ENCODE measurements at regions not wholly inside any gene's neighbourhood (a gene's known extent, or its start where the extent isn't known, plus 50 kb on each side); places are given as distances from the start of the nearest gene placed in this dataset.
A peak's percentile ranks its signal among the peaks of the same experiment; 100 is the strongest.
"Not testable (repeated sequence)": the region's sequence is repeated elsewhere in the genome, so short reads cannot be mapped to it uniquely, and the experiment has no call there.

- no peaks in the 10 kb centered on the region for H3K9me3 ChIP-seq
- H3K36me3 ChIP-seq, result no peaks in the 10 kb centered on the region
- H3K27ac ChIP-seq, result no peak overlapping the region
- intact Hi-C loops (cut with DNase I; ENCODE audit: low total_unique reads), result no loop called here
- no peaks in the 10 kb centered on the region for H3K4me1 ChIP-seq
- H3K27me3 ChIP-seq, result no peaks in the 10 kb centered on the region
- H3K4me3 ChIP-seq, result no peak overlapping the region
- TF ChIP-seq POLR2A (IDR thresholded peaks at IDR 0.05), result no peak
- TF ChIP-seq CTCF (IDR thresholded peaks at IDR 0.05), result no peak
- TF ChIP-seq POLR2AphosphoS5 (IDR thresholded peaks at IDR 0.05), result no peak
- DNase-seq (ENCODE audit: low spot score in 2 of 2), result peak in 1 of 2 donors; percentile 25
Measured at GRCh38 chr14:104268295-104268694, 129.9 kb downstream of the KIF26A start.

- TF ChIP-seq POLR2A (IDR thresholded peaks at IDR 0.05) (no peak), POLR2AphosphoS5 (IDR thresholded peaks at IDR 0.05) (no peak), CTCF (IDR thresholded peaks at IDR 0.05) (no peak)
- Histone ChIP-seq H3K4me3 (no peak overlapping the region), H3K27ac (no peak overlapping the region), H3K9me3 (no peaks in the 10 kb centered on the region), H3K36me3 (no peaks in the 10 kb centered on the region), H3K4me1 (no peaks in the 10 kb centered on the region), H3K27me3 (no peaks in the 10 kb centered on the region)
- intact Hi-C loops (cut with DNase I; ENCODE audit: low total_unique reads), result no loop called here
- DNase-seq (ENCODE audit: low spot score in 2 of 2), result peak in 1 of 2 donors; percentile 20
Measured at GRCh38 chr14:104268725-104269436, 130.5 kb downstream of the KIF26A start.

DNA sequence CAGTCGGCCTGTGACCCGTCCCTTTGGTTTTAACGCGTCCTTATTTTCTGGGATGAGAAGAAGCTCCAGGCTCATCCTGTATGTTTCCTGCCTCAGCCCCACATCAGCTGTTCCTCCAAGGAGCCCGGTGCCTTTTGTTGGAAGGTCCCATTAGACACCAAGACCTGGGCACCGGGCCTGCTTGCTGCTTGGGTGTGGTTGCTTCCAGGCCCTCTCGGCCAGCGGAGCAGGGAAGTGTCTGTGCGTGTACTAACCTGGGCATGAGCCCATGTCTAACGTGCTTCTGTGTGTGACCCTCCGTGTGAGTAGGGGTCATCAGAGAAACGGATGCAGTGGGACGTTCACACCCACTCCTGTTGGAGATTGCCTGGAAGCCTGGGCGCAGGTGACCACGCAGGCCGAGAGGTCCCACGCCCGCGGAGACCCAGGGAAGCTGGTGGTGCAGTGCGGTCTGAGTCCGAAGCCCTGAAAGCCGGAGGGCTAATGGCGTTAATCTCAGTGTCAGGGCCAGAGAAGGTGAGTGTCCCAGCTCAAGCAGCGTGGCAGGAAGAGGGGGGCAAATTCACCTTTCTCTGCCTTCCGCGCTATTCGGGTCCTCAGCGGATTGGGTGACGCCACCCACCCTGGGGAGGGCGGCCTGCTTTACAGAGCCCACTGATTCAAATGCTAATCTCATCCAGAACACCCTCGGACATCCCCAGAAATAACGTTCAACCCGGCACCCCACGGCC lies 131.3 kb downstream of the KIF26A start:
- intact Hi-C loops (cut with DNase I; ENCODE audit: low total_unique reads); H3K4me1 ChIP-seq; H3K9me3 ChIP-seq; H3K36me3 ChIP-seq; H3K4me3 ChIP-seq; H3K27ac ChIP-seq; H3K27me3 ChIP-seq: not testable (repeated sequence)
- DNase-seq (ENCODE audit: low spot score in 2 of 2), result peak in 1 of 2 donors; percentile 37

DNA sequence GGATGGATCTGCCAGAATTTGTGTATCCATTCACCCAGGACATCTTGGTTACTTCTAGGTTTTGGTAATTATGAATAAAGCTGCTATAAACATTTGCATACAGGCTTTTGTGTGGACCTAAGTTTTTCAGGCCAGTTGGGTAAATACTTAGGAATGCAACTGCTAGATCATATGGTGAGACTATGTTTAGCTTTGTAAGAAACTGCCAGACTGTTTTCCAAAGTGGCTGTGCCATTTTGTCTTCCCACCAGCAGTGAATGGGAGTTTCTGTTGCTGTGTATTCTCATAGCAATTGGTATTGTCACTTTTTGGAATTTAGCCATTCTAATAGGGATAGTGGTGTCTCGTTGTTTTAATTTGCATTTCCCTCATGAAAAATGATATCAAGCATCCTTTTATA lies 133.0 kb downstream of the KIF26A start:
- TF ChIP-seq POLR2AphosphoS5 (IDR thresholded peaks at IDR 0.05) (no peak), POLR2A (IDR thresholded peaks at IDR 0.05) (no peak), CTCF (IDR thresholded peaks at IDR 0.05) (no peak)
- H3K4me3 ChIP-seq, result no peak overlapping the region
- H3K27ac ChIP-seq, result no peak overlapping the region
- H3K27me3 ChIP-seq, result no peaks in the 10 kb centered on the region
- intact Hi-C loops (cut with DNase I; ENCODE audit: low total_unique reads), result no loop called here
- no peaks in the 10 kb centered on the region for H3K9me3 ChIP-seq
- no peaks in the 10 kb centered on the region for H3K4me1 ChIP-seq
- no peak for DNase-seq (ENCODE audit: low spot score in 2 of 2)
- H3K36me3 ChIP-seq, result no peaks in the 10 kb centered on the region

DNA sequence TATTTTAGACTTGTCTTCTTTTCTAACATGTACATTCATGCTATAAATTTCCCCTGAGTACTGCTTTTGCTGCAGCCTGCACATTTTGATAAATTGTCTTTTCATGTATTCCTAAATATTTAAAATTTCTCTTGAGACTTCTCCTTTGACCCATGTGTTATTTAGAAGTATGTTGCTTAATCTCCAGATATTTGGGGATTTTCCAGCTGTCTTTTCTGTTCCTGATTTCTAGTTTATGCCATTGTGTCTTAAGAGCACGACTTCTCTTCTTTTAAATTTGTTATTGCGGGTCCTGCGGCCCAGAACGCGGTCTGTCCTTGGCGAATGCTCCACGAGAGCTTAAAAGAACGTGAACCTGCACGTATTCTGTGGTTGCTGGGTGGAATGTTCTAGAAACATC lies 136.4 kb downstream of the KIF26A start:
- TF ChIP-seq POLR2A (IDR thresholded peaks at IDR 0.05) (no peak), POLR2AphosphoS5 (IDR thresholded peaks at IDR 0.05) (no peak), CTCF (IDR thresholded peaks at IDR 0.05) (no peak)
- no peak overlapping the region for H3K4me3 ChIP-seq
- H3K9me3 ChIP-seq, result no peaks in the 10 kb centered on the region
- intact Hi-C loops (cut with DNase I; ENCODE audit: low total_unique reads), result no loop called here
- no peaks in the 10 kb centered on the region for H3K4me1 ChIP-seq
- H3K27me3 ChIP-seq, result peaks cover 0 to 24% of the 10 kb centered on the region in 2 donors
- peak overlapping the region in 1 of 2 donors; percentile 83 for H3K27ac ChIP-seq
- no peaks in the 10 kb centered on the region for H3K36me3 ChIP-seq
- no peak for DNase-seq (ENCODE audit: low spot score in 2 of 2)

All from breast epithelium (tissue), 4 donors.